Gastroesophageal sphincter (tissue), 3 donors: ENCODE measurements at regions not wholly inside any gene's neighbourhood (a gene's known extent, or its start where the extent isn't known, plus 50 kb on each side); places are given as distances from the start of the nearest gene placed in this dataset.

Source experiments
- EP300 ChIP-seq: sonication (generic); formaldehyde crosslinking; IDR thresholded peaks from one replicate; pipeline ENCODE4 v1.6.1; 2017; ENCODE audit warnings: antibody characterized with exemption, mild to moderate bottlenecking
- POLR2A ChIP-seq, 2 donors: fragments of 450-650 bp; IDR thresholded peaks; one replicate each; pipeline ENCODE4 v1.6.1; 2017; ENCODE audit warnings: antibody characterized with exemption in 2 of 2, mild to moderate bottlenecking in 2 of 2, moderate library complexity in 1 of 2
- POLR2AphosphoS5 ChIP-seq: sonication (generic); formaldehyde crosslinking; IDR thresholded peaks from one replicate; pipeline ENCODE4 v1.6.1; 2017; ENCODE audit warnings: antibody characterized with exemption
- TF ChIP-seq, protein P1 (sequence below), 4 experiments: fragments of 200-600 bp in 2 of 4; fragments of 450-650 bp in 2 of 4; sonication (generic) in 1 of 4; IDR thresholded peaks; one replicate each; pipeline ENCODE4 v1.5.1; 2017 to 2019; ENCODE audit warnings: antibody characterized with exemption in 4 of 4, mild to moderate bottlenecking in 2 of 4, moderate library complexity in 2 of 4

DNA sequence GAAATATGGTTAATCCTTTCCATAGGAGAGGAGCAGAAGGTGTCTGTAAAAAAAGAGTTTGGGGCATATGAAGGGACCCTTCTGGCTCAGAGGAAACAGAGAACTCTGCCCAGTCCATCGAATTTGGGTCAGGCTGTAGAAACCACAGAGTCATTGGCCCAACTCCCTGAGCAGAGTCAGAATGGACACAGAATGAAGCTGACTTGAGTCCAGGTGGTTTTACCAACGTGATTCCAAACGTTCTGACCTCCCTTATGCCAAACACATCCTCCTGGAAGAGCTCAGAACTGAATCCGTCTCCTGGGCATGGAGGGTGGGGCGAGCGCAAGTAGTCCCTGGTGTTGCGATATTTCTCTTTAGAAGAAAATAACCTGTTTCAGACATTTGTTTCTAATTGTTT, 138.8 kb downstream of the DAD1 start:
- TF ChIP-seq, protein P1, sequence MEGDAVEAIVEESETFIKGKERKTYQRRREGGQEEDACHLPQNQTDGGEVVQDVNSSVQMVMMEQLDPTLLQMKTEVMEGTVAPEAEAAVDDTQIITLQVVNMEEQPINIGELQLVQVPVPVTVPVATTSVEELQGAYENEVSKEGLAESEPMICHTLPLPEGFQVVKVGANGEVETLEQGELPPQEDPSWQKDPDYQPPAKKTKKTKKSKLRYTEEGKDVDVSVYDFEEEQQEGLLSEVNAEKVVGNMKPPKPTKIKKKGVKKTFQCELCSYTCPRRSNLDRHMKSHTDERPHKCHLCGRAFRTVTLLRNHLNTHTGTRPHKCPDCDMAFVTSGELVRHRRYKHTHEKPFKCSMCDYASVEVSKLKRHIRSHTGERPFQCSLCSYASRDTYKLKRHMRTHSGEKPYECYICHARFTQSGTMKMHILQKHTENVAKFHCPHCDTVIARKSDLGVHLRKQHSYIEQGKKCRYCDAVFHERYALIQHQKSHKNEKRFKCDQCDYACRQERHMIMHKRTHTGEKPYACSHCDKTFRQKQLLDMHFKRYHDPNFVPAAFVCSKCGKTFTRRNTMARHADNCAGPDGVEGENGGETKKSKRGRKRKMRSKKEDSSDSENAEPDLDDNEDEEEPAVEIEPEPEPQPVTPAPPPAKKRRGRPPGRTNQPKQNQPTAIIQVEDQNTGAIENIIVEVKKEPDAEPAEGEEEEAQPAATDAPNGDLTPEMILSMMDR (IDR thresholded peaks at IDR 0.05), result no peak
- no peak for TF ChIP-seq POLR2A (IDR thresholded peaks at IDR 0.05)
- no peak for TF ChIP-seq POLR2AphosphoS5
- no peak for TF ChIP-seq EP300
